Fibroblast of villous mesenchyme (primary cell): ENCODE measurements at regions not wholly inside any gene's neighbourhood (a gene's known extent, or its start where the extent isn't known, plus 50 kb on each side); places are given as distances from the start of the nearest gene placed in this dataset.

Experiments
- DNase-seq: peaks from one replicate; pipeline ENCODE4 v3.0.0-alpha.2; 2010; ENCODE audit warnings: low read depth
- H3K4me3 ChIP-seq: 2 replicates; pipeline ENCODE4 v1.5.1; 2011; ENCODE audit warnings: low read depth, mild to moderate bottlenecking, low read length
- TF ChIP-seq, protein P1 (sequence below): IDR thresholded peaks from 2 replicates; pipeline ENCODE4 v1.5.1; 2012; ENCODE audit warnings: low read depth, mild to moderate bottlenecking, low read length; ENCODE audit not compliant: insufficient read depth

DNA sequence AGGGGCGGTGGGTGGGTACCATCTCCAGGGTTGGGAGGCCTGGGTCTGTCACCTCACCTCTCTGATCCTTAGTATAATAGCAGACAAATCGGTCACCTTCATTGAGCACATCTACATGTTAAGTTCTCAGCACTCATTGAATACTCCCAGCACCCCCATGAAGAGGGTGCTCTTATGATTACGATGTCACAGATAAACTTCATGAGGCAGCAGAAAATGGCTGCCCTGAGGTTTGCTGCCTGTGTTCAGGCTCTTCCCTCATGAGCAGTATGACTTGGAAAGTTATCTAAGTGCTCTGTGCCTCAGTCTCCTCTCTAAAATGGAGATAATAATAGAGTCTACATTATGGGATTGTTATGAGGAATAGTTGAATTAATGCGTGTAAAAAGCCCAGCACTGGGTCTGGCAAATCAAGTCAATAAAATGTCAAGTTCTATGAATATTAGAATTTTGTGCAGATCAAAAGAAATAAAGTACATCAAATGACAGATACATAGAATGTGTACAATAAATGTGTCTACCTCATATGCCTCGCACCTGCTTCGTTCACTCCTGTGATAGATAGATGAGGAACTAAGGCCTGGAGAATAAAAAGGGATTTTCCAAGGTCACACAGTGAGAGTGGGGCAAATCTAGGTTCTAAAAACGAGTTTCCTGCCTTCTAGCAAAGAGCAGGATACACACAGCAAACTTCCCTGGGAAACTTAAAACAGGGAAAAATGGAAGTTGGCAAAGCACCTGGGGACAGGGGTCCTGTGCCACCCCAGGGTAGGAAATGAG, 142.2 kb upstream of the MRPS22 start:
- H3K4me3 ChIP-seq = no peak overlapping the region
- no peak for DNase-seq
- TF ChIP-seq, protein P1, sequence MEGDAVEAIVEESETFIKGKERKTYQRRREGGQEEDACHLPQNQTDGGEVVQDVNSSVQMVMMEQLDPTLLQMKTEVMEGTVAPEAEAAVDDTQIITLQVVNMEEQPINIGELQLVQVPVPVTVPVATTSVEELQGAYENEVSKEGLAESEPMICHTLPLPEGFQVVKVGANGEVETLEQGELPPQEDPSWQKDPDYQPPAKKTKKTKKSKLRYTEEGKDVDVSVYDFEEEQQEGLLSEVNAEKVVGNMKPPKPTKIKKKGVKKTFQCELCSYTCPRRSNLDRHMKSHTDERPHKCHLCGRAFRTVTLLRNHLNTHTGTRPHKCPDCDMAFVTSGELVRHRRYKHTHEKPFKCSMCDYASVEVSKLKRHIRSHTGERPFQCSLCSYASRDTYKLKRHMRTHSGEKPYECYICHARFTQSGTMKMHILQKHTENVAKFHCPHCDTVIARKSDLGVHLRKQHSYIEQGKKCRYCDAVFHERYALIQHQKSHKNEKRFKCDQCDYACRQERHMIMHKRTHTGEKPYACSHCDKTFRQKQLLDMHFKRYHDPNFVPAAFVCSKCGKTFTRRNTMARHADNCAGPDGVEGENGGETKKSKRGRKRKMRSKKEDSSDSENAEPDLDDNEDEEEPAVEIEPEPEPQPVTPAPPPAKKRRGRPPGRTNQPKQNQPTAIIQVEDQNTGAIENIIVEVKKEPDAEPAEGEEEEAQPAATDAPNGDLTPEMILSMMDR = no peak

DNA sequence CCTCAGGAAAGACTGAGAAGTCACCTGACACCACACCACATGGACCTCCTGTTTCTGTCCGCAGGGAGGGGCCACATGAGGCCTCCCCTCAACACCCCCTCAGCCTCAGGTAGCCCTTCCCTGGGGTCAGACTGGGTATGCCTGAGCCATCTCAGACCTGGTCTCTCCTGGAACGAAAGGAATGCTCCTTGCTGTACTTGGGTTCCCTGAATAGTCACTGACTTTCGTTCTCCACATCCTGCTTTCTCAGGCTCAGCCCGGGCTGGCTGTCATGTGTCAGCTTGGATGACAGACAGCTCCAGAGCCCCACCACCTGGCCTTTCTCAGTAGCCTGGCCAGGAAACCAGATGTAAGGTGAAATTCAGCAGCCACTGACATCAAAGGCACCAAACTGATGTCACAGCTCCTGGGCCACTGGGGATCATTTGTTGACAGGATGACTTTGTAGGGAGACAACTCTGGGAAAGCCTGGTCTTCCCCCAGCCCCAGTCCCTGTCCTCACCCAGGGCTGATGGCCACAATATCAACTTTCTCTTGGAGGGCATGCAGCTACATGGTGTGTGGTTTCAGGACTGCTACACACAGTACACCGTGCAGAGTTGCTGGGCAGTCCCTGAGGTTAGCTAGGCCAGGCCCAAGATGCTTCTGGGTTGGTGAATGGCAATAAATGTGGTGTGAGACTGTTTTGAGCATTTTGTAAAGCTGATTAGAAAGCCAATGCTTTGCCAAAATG, 141.4 kb upstream of the MRPS22 start:
- no peak for DNase-seq
- no peak overlapping the region for H3K4me3 ChIP-seq
- TF ChIP-seq, protein P1 = no peak

DNA sequence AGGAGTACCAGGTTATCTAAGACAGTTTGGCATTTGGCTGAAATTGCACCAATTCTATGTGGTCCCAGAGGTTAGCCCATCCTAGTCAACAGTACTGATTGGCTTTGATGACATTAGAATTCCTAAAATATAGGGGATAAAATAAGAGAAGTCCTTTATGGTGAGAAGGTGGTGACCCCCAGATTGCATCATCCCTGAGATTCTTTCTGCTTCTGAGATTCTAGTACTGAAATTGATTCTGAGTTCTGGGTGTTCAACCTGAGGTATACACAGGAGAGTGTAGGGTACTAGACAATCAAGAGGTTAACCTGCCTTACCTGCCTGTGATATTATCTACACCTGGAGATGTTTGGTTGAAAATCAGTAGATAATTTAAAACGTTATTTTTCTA, 140.9 kb upstream of the MRPS22 start:
- no peak overlapping the region for H3K4me3 ChIP-seq
- TF ChIP-seq, protein P1 = no peak
- no peak for DNase-seq

DNA sequence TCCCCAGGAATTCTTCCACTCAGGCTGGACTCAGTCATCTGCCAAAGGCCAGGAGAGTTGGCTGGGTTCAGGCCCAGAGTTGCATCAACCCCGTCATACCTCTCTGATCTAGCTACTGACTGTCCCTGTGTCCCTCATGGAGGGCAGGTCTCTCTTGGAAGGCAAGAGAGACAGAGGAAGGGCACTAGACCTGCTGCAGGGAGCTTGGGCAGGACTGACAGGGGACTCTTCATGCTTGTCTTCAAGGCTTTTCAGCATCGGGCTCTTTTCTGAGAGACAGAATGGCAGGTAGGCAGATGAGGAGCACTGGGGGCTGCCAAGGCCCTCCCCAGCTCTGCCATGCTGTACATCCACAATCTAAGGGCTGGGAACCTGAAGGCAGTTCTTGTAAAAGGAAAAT, 140.1 kb upstream of the MRPS22 start:
- TF ChIP-seq, protein P1 = no peak
- H3K4me3 ChIP-seq = no peak overlapping the region
- DNase-seq = no peak

DNA sequence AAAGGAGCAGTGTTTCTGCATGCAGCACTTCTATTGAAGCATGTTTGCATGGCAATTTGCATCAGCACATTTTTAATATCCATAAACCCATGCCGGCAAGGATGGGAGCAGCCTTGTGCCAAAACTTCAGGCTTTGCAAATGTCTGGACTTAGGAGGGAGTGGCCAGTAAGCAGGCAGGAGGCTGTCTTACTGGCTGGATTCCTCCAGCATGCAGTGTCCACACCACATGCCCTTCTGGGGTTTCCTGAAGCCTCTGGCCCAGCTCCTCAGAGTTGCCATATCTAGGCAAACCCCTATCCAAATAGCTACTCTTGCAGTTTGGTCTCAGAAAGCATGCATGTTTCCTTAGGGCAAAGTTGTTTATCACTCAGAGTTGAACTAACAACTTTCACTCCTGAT, 139.1 kb upstream of the MRPS22 start:
- TF ChIP-seq, protein P1 = no peak
- DNase-seq = peak; percentile 31
- H3K4me3 ChIP-seq = no peak overlapping the region

DNA sequence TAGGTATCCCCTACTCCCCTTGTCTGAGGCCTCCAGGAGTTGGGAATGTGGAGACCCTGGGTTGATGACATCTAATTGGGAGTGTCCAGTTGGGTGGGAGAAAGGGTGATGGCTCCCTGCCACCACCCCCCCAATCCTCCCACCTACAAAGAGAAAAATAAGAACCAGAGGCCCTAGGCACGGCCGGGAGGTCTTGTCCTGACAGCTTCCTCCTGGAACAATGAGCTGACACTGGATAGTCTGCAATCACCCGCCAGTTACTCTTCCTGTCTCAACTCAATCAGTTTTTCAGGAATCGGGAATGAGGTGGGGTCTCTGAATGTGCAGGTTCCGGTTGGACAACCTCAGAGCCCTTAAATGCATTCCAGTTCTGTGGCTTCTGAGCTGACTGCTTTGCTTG, 129.9 kb upstream of the MRPS22 start:
- TF ChIP-seq, protein P1 = no peak
- H3K4me3 ChIP-seq = no peak overlapping the region
- DNase-seq = no peak
